Fibroblast of gingiva (primary cell): ENCODE measurements at regions not wholly inside any gene's neighbourhood (a gene's known extent, or its start where the extent isn't known, plus 50 kb on each side); places are given as distances from the start of the nearest gene placed in this dataset.

ENCODE experiments used
- DNase-seq: peaks from one replicate; pipeline ENCODE4 v3.0.0-alpha.2; 2011; ENCODE audit warnings: low read depth

- DNase-seq, result no peak
Observed at GRCh38 chr20:60636417-60636816, 615.6 kb upstream of the CDH4 start.

DNA sequence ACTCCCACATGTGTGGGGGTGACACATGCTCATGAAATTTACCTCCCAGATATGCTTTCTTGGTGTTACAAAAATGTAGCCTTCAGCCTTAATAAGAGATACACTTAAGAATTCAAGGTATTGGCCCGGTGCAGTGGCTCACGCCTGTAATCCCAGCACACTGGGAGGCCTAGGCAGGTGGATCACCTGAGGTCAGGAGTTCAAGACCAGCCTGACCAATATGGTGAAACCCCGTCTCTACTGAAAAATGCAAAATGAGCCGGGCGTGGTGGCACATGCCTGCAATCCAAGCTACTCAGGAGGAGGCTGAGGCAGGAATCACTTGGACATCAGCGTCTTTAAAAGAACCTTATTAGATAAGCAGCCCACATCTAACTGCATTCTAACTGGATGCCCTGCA, 614.3 kb upstream of the CDH4 start:
- no peak for DNase-seq

DNA sequence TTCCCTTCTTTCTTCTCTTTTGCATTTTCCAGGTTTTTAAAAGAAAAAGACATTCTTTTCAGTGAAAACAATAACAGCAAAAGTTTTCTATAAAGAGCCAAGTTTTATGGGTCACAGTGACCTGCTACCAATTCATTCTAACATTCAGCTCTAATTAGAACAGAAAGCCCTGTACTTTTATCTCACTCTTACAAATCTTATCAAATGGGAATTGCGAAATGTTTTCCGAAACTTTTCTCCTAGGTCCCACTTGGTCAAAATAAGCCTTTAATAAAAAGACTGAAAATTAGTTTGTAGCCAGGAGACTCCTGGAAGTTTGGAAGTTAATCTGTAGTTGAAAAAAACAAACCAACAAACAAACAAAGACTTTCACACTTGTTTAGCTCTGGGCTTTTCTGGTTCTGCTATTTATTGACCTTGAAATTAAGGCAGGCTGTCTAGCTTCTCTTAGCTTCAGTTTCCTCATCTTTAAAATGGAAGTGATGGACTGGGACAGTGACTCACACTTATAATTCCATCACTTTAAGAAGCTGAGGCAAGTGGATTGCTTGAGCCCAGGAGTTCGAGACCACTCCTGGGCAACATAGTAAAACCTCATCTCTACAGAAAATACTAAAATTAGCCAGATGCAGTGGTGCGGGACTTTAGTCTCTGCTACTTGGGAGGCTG, 613.5 kb upstream of the CDH4 start:
- no peak for DNase-seq

- DNase-seq, result no peak
Observed at GRCh38 chr20:60641879-60642447, 610.1 kb upstream of the CDH4 start.

- DNase-seq, result no peak
Observed at GRCh38 chr20:60642541-60642940, 609.5 kb upstream of the CDH4 start.

DNA sequence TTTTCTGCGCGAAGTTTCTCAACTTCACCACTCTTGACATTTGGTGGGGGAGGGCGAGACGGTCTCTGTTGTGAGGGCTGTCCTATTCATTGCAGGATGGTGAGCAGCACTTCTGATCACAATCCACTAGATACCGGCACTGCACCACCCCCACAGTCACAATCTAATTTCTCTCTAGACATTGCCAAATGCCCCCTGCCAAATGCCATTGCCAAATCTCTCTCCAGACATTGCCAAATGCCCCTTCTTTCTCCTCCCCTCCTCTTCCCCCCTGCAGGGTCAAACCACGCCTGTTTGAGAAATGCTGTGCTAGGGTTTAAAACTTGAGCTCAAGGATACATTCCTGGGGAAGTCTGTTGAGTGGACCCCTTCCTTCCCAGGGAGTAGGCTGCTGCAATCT, 603.5 kb upstream of the CDH4 start:
- no peak for DNase-seq

GRCh38 chr20:60649541-60649940, 602.5 kb upstream of the CDH4 start:
- no peak for DNase-seq

GRCh38 chr20:60650087-60650486, 602.0 kb upstream of the CDH4 start:
- DNase-seq, result no peak

GRCh38 chr20:60652046-60652445, 600.0 kb upstream of the CDH4 start:
- no peak for DNase-seq

- DNase-seq, result no peak
Observed at GRCh38 chr20:60652615-60653014, 599.4 kb upstream of the CDH4 start.

DNA sequence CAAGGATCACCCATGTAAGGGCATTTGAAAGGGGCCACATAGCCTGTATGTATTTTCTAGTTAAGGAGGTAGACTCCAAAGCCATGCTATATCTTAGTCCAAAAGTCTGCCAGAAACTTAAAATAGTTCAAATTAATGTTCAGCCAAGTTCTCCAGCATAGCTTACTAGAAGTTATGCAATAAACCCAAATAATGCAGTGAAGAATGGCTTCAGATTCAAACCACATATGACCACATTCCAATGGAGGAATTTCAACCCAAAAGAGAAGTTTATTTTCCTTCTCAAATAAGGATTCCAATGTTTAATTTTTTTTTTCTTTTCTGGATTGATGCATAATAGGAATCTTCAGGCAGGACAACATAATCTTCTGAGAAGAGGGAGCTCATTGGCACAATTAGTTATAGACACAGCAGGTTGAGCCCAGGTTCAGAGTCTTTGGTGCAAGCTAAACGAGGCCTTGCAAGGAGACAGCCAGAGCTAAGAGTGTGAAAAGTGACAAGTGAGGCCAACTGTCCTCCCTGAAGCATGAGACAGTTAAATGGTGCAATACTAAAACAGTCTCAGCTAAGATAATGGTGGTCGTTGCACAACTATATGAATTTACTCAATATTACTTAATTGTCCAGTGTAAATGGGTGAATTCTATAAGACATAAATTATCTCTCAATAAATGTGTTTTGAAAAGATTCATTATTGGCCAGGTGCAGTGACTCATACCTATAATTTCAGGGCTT, 598.8 kb upstream of the CDH4 start:
- no peak for DNase-seq

DNA sequence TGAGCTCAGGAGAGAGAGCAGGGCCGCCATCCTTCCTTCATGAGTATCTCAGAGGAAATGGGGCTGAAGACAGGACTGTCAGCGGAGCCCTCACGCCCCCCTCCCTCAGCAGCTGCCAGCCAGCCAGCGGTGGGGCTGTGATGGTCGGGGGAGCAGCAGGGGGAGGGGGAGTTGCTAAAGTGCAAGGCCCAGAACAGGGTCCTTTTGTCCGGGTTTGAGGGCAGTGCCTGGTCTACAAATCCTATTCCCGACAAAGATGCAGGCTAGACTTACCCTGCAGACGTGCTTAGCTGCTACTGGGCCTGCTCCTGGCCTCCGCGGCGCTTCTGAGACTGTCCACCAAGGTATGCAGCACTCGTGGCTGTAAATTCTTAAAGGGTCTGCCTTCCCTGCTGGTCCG, 593.4 kb upstream of the CDH4 start:
- DNase-seq, result no peak

GRCh38 chr20:60659240-60659639, 592.8 kb upstream of the CDH4 start:
- DNase-seq, result no peak

DNA sequence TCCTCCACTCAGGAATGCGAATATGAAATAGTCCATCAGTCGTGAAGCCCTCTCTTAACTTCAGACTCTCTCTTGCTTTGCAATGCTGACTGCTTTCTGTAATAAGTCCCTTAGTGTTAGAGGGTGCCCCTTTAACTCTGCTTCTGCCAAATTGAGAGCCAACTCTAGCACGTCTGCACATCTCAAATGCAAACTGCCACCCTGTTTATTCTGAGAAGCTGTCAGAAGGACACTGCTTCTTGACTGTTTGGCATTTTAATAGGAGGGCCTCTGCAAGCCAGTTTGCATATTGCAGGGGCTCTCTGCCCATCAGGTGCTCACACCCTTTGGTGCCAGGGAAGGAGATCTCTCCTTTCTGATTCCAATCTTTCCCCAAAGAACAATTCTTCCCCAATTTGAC, 589.8 kb upstream of the CDH4 start:
- no peak for DNase-seq

GRCh38 chr20:60664106-60664505, 588.0 kb upstream of the CDH4 start:
- DNase-seq, result no peak

DNA sequence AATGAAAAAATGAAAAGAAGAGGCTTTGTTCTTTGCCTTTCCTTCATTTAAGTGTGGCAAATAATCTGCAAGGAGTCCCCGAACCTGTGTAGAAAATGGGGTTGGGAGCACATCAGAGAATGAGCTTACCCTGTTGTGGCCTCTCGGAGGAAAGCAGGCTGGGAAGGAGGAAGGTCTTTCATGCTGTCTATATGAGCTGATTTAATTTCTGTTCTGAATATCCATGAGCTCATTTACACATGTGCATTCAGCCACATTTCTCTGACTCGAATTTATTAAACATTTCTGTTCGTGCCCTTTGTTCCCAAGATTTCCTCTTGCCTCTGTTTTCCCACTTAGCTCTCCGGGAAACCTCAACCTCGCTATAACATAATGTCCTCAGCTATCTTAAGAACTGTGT, 584.4 kb upstream of the CDH4 start:
- no peak for DNase-seq

DNA sequence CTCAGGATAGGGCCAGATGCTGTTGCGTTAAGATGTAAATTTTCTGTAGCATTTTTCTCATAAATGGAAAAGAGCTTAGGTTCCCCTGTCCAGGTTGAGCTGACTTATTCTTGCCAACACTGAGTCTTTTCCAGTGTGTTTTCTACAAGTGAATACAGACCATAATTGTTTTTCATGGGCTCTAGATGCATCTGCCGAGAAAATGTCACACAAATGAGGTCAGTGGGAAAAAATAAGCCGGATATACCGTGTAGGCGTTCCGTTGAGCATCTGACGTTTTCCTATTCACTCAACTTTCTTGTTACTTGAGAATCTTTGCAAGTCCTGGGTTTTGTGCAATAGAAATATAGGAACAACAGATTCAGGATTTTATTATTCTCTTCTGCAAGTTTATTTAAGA, 582.9 kb upstream of the CDH4 start:
- DNase-seq, result no peak

GRCh38 chr20:60676011-60676410, 576.0 kb upstream of the CDH4 start:
- no peak for DNase-seq

DNA sequence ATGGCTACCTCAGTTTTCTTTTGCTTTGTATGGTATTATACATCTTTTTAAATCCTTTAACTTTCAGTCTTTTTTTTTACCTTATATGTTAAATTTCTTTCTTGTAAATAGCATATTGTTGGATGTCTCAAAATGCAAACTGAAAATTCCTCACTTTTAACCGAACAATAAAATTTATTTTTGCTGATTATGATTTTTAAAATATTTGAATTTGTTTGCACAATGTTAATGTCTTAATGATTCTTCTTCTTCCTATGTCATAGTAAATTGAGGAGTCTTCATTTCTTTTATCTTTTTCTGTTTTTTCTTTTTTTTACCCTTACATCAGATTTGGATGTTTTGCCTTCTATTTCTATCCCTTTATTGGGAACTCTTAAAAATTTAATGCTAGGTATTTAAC, 574.2 kb upstream of the CDH4 start:
- no peak for DNase-seq

GRCh38 chr20:60680554-60680953, 571.5 kb upstream of the CDH4 start:
- DNase-seq, result no peak

DNA sequence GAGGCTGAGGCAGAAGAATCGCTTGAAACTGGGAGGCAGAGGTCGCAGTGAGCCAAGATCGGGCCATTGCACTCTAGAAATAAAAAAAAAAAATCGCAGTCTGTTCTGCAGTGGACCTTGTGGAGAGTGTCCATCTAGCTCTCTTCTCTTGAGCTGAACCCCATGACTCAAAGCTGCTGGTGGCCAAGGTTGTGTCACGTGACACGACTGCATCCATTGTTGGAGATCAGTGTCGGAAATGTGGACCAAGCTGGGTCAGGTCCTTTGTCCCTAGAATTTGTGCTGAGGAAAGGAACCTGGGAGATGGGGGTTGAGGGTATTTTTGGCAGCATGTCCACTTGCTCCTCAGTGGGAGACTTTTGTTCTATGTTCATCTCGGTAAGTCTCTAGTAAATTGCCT, 564.8 kb upstream of the CDH4 start:
- no peak for DNase-seq

- DNase-seq, result no peak
Observed at GRCh38 chr20:60690771-60691170, 561.3 kb upstream of the CDH4 start.

DNA sequence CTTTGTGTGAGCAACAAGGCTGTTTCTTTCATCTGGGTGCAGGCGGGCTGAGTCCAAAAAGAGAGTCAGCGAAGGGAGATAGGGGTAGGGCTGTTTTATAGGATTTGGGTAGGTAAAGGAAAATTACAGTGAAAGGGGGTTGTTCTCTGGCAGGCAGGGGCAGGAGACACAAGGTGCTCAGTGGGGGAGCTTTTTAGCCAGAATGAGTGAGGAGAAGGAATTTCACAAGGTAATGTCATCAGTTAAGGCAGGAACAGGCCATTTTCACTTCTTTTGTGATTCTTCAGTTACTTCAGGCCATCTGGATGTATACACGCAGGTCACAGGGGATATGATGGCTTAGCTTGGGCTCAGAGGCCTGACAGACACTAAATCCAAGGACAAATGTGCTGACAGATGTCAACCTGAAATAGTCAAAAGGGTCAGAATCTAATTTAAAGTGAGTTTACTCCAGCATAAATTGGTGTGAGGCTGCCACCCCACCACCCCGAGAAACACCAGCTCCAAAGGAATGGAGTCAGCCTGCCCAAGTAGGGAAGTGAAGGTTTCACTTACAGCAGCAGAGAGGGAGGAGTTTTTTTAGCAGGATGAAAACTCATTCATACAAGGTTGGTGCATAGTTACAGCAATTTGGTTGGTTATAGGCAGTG, 560.0 kb upstream of the CDH4 start:
- DNase-seq, result no peak
